ENCODE measurements at regions not wholly inside any gene's neighbourhood (a gene's known extent, or its start where the extent isn't known, plus 50 kb on each side); places are given as distances from the start of the nearest gene placed in this dataset.

DNA sequence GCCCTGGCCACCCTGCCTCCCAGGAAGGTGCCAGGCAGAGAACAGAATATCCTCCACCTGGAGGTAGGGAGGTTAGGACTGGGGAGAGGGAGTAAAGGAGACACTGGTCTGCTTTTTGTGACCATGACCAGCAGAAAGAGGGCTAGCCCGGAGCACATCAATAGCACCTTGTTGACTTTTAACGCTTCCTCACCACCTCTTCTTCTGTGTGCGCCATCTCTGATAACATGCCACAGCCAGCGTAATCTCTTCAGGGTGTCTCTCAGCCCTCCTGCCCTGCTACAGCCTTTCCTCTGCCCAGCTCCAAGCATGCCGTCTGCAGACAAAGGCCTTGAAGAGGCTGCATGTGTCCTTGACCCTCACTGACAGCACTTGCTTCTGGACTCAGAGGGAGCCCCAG, 50.9 kb upstream of the GJA5 start:
- H3K4me2 ChIP-seq = no peak overlapping the region
- no peaks in the 10 kb centered on the region for H3K9me3 ChIP-seq
- no peak overlapping the region for H3K27ac ChIP-seq
- H3K4me1 ChIP-seq = no peaks in the 10 kb centered on the region
- DNase-seq (ENCODE audit: low read depth in 1 of 2, low spot score in 1 of 2) (no peak), ATAC-seq (no peak), FAIRE-seq (no peak)
- no peak overlapping the region for H3K4me3 ChIP-seq
- ChIA-PET CTCF (interaction anchor here (0.6 kb wide), 2 partner anchors 28 to 921 kb away, joined by 3 read pairs; no protein-coding TSS in a partner anchor), POLR2A (no interaction called here)
- 54% methylated on average over 5 of the region's 5 CpGs for WGBS (ENCODE audit: missing lambda C conversion rate)
- TF ChIP-seq NPAS2 (CRISPR knock-in tag; IDR thresholded peaks at IDR 0.05; ENCODE audit: borderline replicate concordance) (no peak), BHLHE40 (IDR thresholded peaks at IDR 0.05; ENCODE audit: low read depth, low read length) (no peak), ESRRA (IDR thresholded peaks at IDR 0.05; ENCODE audit: borderline replicate concordance, low read length) (no peak), CBX8 (IDR thresholded peaks at IDR 0.05) (no peak), SREBF2 (IDR thresholded peaks at IDR 0.05) (no peak)

DNA sequence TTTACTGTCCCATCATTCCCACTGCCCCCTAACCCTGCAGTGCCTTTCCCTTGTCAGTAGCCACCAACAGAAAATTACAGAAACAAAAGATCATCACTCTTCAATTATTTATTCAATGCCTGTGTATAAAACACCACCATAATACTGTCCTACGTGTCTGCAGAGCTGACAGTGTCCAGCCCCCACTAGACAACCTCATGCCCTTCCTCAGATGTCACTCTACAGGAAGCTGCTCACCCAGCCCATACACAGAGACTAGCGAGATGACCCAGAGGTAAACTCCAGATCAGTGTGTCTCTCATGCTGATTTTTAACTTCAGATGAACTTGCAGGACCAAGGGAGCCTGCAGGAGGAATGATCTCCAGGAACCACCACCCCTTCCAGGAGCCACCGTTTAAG, 51.3 kb upstream of the GJA5 start:
- ATAC-seq (no peak), DNase-seq (ENCODE audit: low read depth in 1 of 2, low spot score in 1 of 2) (no peak), FAIRE-seq (no peak)
- Histone ChIP-seq H3K9me3 (no peaks in the 10 kb centered on the region), H3K27ac (no peak overlapping the region), H3K4me1 (no peaks in the 10 kb centered on the region), H3K4me3 (no peak overlapping the region), H3K4me2 (no peak overlapping the region)
- WGBS (ENCODE audit: missing lambda C conversion rate) = 2% methylated on average over 3 of the region's 3 CpGs
- no peak for TF ChIP-seq JUN (IDR thresholded peaks at IDR 0.05)
- TF ChIP-seq, protein P1, sequence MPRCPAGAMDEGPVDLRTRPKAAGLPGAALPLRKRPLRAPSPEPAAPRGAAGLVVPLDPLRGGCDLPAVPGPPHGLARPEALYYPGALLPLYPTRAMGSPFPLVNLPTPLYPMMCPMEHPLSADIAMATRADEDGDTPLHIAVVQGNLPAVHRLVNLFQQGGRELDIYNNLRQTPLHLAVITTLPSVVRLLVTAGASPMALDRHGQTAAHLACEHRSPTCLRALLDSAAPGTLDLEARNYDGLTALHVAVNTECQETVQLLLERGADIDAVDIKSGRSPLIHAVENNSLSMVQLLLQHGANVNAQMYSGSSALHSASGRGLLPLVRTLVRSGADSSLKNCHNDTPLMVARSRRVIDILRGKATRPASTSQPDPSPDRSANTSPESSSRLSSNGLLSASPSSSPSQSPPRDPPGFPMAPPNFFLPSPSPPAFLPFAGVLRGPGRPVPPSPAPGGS (IDR thresholded peaks at IDR 0.05) = no peak
- no peak for TF ChIP-seq POLR2A (IDR thresholded peaks at IDR 0.05; ENCODE audit: low read length)
- no peak for TF ChIP-seq KDM1A (IDR thresholded peaks at IDR 0.05; ENCODE audit: low read depth)
- no peak for TF ChIP-seq TFCP2L1 (CRISPR knock-in tag; IDR thresholded peaks at IDR 0.05)
- TF ChIP-seq FOXS1 (CRISPR knock-in tag; IDR thresholded peaks at IDR 0.05) = no peak
- TF ChIP-seq, protein P2, sequence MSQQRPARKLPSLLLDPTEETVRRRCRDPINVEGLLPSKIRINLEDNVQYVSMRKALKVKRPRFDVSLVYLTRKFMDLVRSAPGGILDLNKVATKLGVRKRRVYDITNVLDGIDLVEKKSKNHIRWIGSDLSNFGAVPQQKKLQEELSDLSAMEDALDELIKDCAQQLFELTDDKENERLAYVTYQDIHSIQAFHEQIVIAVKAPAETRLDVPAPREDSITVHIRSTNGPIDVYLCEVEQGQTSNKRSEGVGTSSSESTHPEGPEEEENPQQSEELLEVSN (IDR thresholded peaks at IDR 0.05; ENCODE audit: borderline replicate concordance, low read depth) = no peak
- no peak for TF ChIP-seq SREBF2 (IDR thresholded peaks at IDR 0.05)
- no peak for TF ChIP-seq NFE2L2 (conservative IDR thresholded peaks at IDR 0.05; ENCODE audit: low read length)
- no peak for TF ChIP-seq BHLHE40 (IDR thresholded peaks at IDR 0.05; ENCODE audit: low read depth, low read length)
- no peak for TF ChIP-seq NR3C1 (IDR thresholded peaks at IDR 0.05)
- no peak for TF ChIP-seq EHMT2 (IDR thresholded peaks at IDR 0.05; ENCODE audit: low read depth)
- no peak for TF ChIP-seq CEBPB (IDR thresholded peaks at IDR 0.05)
- CTCF ChIA-PET = no interaction called here
- POLR2A ChIA-PET = interaction anchor here (0.6 kb wide), 1 partner anchor 272 kb away, joined by 3 read pairs; no protein-coding TSS in a partner anchor

DNA sequence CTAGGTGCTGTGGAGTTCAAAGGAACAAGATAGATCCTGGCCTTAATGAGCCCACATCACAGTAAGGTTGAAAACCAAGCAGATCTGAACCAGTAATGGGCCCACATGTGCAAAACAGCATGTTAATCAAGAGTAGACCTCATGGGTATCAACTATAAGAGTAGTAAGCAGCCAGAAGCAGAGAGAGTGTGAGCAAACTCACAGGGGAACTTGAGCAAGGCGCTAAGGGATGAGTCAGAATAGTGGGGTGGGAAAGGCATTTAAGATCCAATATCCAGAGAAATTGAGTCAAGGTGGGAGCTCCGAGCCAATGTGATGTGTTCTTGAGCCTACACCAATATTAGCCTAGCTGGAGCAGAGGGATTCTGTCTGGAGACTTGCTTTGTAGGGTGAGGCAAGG, 52.4 kb upstream of the GJA5 start:
- Histone ChIP-seq H3K4me2 (no peak overlapping the region), H3K9me3 (no peaks in the 10 kb centered on the region), H3K4me3 (no peak overlapping the region), H3K4me1 (no peaks in the 10 kb centered on the region), H3K27ac (no peak overlapping the region)
- 13% methylated on average over 2 of the region's 2 CpGs for WGBS (ENCODE audit: missing lambda C conversion rate)
- FAIRE-seq (no peak), DNase-seq (ENCODE audit: low read depth in 1 of 2, low spot score in 1 of 2) (no peak), ATAC-seq (no peak)
- POLR2A ChIA-PET = no interaction called here
- no peak for TF ChIP-seq FOSL2 (IDR thresholded peaks at IDR 0.05)
- TF ChIP-seq FOSL2 (CRISPR knock-in tag; IDR thresholded peaks at IDR 0.05) = no peak
- no peak for TF ChIP-seq HOXB5 (CRISPR knock-in tag; IDR thresholded peaks at IDR 0.05)
- CTCF ChIA-PET = no interaction called here

DNA sequence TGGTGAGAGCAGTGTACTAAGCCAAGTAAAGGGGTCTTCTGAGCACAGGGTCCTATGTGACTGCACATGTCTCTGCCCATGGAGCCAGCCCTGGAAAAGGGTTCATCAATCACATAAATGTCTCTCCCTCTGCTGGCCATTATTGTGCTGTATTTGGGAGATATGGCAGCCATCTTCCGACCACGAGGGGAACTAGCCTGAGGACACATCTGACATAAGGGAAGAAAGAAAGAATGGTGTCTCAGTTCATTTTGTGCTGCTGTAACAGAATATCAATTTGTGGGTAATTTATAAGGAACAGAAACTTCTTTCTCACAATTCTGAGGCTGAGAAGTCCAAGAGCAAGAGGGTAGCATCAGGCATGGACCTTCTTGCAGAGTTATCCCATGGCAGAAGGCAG, 55.1 kb upstream of the GJA5 start:
- CTCF ChIA-PET = no interaction called here
- FAIRE-seq = no peak
- peak in 1 of 2 experiments; percentile 15 for DNase-seq (ENCODE audit: low read depth in 1 of 2, low spot score in 1 of 2)
- Histone ChIP-seq H3K4me1 (no peaks in the 10 kb centered on the region), H3K9me3 (no peaks in the 10 kb centered on the region), H3K4me3 (no peak overlapping the region), H3K27ac (no peak overlapping the region), H3K4me2 (no peak overlapping the region)
- POLR2A ChIA-PET = no interaction called here
- ATAC-seq = peak in 1 of 2 experiments; percentile 76; a peak in 3 of 6 replicates
- 21% methylated on average over 2 of the region's 2 CpGs for WGBS (ENCODE audit: missing lambda C conversion rate)
- TF ChIP-seq CBX2 (IDR thresholded peaks at IDR 0.05; ENCODE audit: borderline replicate concordance, low read depth) = no peak
- no peak for TF ChIP-seq CHD2 (IDR thresholded peaks at IDR 0.05; ENCODE audit: low read length, partially characterized antibody)
- TF ChIP-seq FOSL2 (IDR thresholded peaks at IDR 0.05) = no peak
- no peak for TF ChIP-seq FOSL2 (CRISPR knock-in tag; IDR thresholded peaks at IDR 0.05)
- TF ChIP-seq, protein P3, sequence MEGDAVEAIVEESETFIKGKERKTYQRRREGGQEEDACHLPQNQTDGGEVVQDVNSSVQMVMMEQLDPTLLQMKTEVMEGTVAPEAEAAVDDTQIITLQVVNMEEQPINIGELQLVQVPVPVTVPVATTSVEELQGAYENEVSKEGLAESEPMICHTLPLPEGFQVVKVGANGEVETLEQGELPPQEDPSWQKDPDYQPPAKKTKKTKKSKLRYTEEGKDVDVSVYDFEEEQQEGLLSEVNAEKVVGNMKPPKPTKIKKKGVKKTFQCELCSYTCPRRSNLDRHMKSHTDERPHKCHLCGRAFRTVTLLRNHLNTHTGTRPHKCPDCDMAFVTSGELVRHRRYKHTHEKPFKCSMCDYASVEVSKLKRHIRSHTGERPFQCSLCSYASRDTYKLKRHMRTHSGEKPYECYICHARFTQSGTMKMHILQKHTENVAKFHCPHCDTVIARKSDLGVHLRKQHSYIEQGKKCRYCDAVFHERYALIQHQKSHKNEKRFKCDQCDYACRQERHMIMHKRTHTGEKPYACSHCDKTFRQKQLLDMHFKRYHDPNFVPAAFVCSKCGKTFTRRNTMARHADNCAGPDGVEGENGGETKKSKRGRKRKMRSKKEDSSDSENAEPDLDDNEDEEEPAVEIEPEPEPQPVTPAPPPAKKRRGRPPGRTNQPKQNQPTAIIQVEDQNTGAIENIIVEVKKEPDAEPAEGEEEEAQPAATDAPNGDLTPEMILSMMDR (IDR thresholded peaks at IDR 0.05) = no peak
- TF ChIP-seq, protein P4, sequence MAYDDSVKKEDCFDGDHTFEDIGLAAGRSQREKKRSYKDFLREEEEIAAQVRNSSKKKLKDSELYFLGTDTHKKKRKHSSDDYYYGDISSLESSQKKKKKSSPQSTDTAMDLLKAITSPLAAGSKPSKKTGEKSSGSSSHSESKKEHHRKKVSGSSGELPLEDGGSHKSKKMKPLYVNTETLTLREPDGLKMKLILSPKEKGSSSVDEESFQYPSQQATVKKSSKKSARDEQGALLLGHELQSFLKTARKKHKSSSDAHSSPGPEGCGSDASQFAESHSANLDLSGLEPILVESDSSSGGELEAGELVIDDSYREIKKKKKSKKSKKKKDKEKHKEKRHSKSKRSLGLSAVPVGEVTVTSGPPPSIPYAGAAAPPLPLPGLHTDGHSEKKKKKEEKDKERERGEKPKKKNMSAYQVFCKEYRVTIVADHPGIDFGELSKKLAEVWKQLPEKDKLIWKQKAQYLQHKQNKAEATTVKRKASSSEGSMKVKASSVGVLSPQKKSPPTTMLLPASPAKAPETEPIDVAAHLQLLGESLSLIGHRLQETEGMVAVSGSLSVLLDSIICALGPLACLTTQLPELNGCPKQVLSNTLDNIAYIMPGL (CRISPR knock-in tag; IDR thresholded peaks at IDR 0.05; ENCODE audit: borderline replicate concordance) = no peak
- no peak for TF ChIP-seq CEBPB (IDR thresholded peaks at IDR 0.05)
- no peak for TF ChIP-seq FOXS1 (CRISPR knock-in tag; IDR thresholded peaks at IDR 0.05)
- TF ChIP-seq MAZ (IDR thresholded peaks at IDR 0.05; ENCODE audit: borderline replicate concordance, low read depth, low read length) = no peak
- TF ChIP-seq NR3C1 (IDR thresholded peaks at IDR 0.05) = no peak
- TF ChIP-seq RAD21 (conservative IDR thresholded peaks at IDR 0.05 in 1 of 2, IDR thresholded peaks at IDR 0.05 in 1 of 2) = no peak
- no peak for TF ChIP-seq TP53 (CRISPR knock-in tag; IDR thresholded peaks at IDR 0.05)
- no peak for TF ChIP-seq RCOR1 (IDR thresholded peaks at IDR 0.05; ENCODE audit: low read depth, low read length)
- TF ChIP-seq TFCP2L1 (CRISPR knock-in tag; IDR thresholded peaks at IDR 0.05) = no peak
- TF ChIP-seq, protein P5, sequence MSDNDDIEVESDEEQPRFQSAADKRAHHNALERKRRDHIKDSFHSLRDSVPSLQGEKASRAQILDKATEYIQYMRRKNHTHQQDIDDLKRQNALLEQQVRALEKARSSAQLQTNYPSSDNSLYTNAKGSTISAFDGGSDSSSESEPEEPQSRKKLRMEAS (IDR thresholded peaks at IDR 0.05) = no peak

All from A549 (cell line).